Smooth muscle cell (in vitro differentiated cells): ENCODE measurements at regions not wholly inside any gene's neighbourhood (a gene's known extent, or its start where the extent isn't known, plus 50 kb on each side); places are given as distances from the start of the nearest gene placed in this dataset.

Experiments
- DNase-seq: peaks from one replicate; lab custom pipeline; 2025; ENCODE audit not compliant: unreplicated experiment; lab: John Stamatoyannopoulos, UW
- H2AFZ ChIP-seq: fragments of 200-600 bp; sonication (generic); 2 replicates; pipeline ENCODE4 v1.6.0; 2016; ENCODE audit warnings: antibody characterized with exemption, low read depth, mild to moderate bottlenecking
- H3F3A ChIP-seq: fragments of 200-600 bp; sonication (generic); 2 replicates; pipeline ENCODE4 v1.6.0; 2017; ENCODE audit warnings: antibody characterized with exemption, low read depth
- H3K27ac ChIP-seq: fragments of 200-600 bp; sonication (generic); 2 replicates; pipeline ENCODE4 v1.5.1; 2016; ENCODE audit warnings: low read depth, mild to moderate bottlenecking
- H3K27me3 ChIP-seq: fragments of 200-600 bp; sonication (generic); 2 replicates; pipeline ENCODE4 v1.6.1; 2016; ENCODE audit warnings: low read depth, mild to moderate bottlenecking
- H3K36me3 ChIP-seq: fragments of 200-600 bp; sonication (generic); 2 replicates; pipeline ENCODE4 v1.5.1; 2016; ENCODE audit warnings: low read depth
- H3K4me1 ChIP-seq: fragments of 200-600 bp; sonication (generic); 2 replicates; pipeline ENCODE4 v1.5.1; 2016; ENCODE audit warnings: low read depth
- H3K4me2 ChIP-seq: fragments of 200-600 bp; sonication (generic); 2 replicates; pipeline ENCODE4 v1.6.0; 2016; ENCODE audit warnings: mild to moderate bottlenecking
- H3K4me3 ChIP-seq: fragments of 200-600 bp; sonication (generic); 2 replicates; pipeline ENCODE4 v1.5.1; 2016; ENCODE audit warnings: mild to moderate bottlenecking
- H3K79me2 ChIP-seq: fragments of 200-600 bp; sonication (generic); 2 replicates; pipeline ENCODE4 v1.6.0; 2016; ENCODE audit warnings: low read depth, mild to moderate bottlenecking
- H3K9ac ChIP-seq: fragments of 200-600 bp; sonication (generic); 2 replicates; pipeline ENCODE4 v1.6.0; 2016; ENCODE audit warnings: low read depth
- H3K9me3 ChIP-seq: fragments of 200-600 bp; sonication (generic); replicated peaks from 2 replicates; pipeline ENCODE4 v1.5.1; 2016; ENCODE audit warnings: low read depth
- H4K20me1 ChIP-seq: fragments of 200-600 bp; sonication (generic); 2 replicates; pipeline ENCODE4 v1.6.0; 2016; ENCODE audit warnings: low read depth
- CTCF ChIP-seq: fragments of 200-600 bp; sonication (generic); IDR thresholded peaks from 2 replicates; pipeline ENCODE4 v1.5.1; 2017; ENCODE audit warnings: borderline replicate concordance, mild to moderate bottlenecking, antibody characterized with exemption; ENCODE audit not compliant: insufficient read depth, poor library complexity, severe bottlenecking
- WGBS: methylation state at CpG from one replicate; pipeline ENCODE4 v1.1.7; 2016; ENCODE audit warnings: low lambda C conversion rate; 5-methylcytosine and 5-hydroxymethylcytosine counted together

DNA sequence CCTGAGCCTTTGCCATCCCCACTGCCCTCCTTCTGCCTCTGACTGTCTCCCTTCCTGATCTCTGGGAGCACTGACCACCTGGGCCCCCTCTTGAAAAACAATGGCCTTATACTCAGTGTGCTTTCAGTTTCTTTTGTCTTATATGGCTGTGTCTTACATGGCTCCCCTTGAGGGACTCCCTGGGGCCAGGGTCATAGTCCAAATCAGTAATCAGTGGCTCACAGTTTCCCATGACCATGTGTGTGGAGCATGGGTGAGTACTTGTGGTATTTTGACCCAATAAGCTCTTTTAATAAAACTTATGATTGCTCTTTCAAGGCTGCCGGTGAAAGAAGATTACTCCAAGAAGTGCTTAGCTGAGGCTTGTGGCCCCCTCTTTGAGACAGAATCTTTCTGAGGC, 62.4 kb upstream of the PCBD1 start:
- Histone ChIP-seq H3K27me3 (peaks cover 36% of the 10 kb centered on the region), H3K9me3 (no peaks in the 10 kb centered on the region), H3K4me3 (no peak overlapping the region), H3F3A (no peaks in the 10 kb centered on the region), H2AFZ (no peak overlapping the region), H4K20me1 (no peaks in the 10 kb centered on the region), H3K4me2 (no peak overlapping the region), H3K9ac (no peak overlapping the region), H3K4me1 (no peaks in the 10 kb centered on the region), H3K27ac (no peak overlapping the region), H3K79me2 (no peaks in the 10 kb centered on the region), H3K36me3 (no peaks in the 10 kb centered on the region)
- 94% methylated on average over 1 of the region's 1 CpG for WGBS
- DNase-seq, result no peak
- TF ChIP-seq CTCF, result no peak

GRCh38 chr10:70952401-70952800, 64.0 kb upstream of the PCBD1 start:
- no peak overlapping the region for H3K4me3 ChIP-seq
- H2AFZ ChIP-seq, result no peak overlapping the region
- no peak for TF ChIP-seq CTCF
- H3K9me3 ChIP-seq, result no peaks in the 10 kb centered on the region
- no peak overlapping the region for H3K9ac ChIP-seq
- peaks cover 42% of the 10 kb centered on the region for H3K27me3 ChIP-seq
- H3K36me3 ChIP-seq, result no peaks in the 10 kb centered on the region
- 83% methylated on average over 4 of the region's 4 CpGs for WGBS
- no peaks in the 10 kb centered on the region for H4K20me1 ChIP-seq
- no peaks in the 10 kb centered on the region for H3K79me2 ChIP-seq
- H3F3A ChIP-seq, result no peaks in the 10 kb centered on the region
- H3K27ac ChIP-seq, result no peak overlapping the region
- H3K4me2 ChIP-seq, result no peak overlapping the region
- no peak for DNase-seq
- no peaks in the 10 kb centered on the region for H3K4me1 ChIP-seq

DNA sequence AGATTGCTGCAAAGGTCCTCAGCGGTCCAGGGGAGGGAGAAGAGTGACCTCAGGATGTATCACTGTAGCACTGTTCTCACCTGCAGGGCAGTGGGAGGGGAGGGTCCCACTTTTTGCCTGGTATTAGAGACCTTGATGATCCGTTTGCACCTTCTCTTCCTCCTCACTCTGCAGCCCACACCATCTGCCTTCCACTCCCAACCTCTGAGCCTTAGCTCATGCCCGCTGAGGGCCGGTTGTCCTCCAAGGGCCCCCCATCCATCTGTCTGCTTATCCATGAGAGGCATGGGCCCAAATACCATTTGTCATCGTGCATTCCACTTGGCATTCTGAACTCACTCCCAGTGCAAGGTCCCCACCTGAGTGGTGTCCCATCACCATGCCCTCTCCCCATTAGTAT, 64.6 kb upstream of the PCBD1 start:
- no peak for DNase-seq
- Histone ChIP-seq H3K27ac (no peak overlapping the region), H3K36me3 (no peaks in the 10 kb centered on the region), H3K4me2 (no peak overlapping the region), H3K79me2 (no peaks in the 10 kb centered on the region), H3K27me3 (peaks cover 41% of the 10 kb centered on the region), H4K20me1 (no peaks in the 10 kb centered on the region), H3K4me1 (no peaks in the 10 kb centered on the region), H3K9ac (no peak overlapping the region), H3F3A (no peaks in the 10 kb centered on the region), H3K9me3 (no peaks in the 10 kb centered on the region), H2AFZ (no peak overlapping the region), H3K4me3 (no peak overlapping the region)
- WGBS, result 89% methylated on average over 5 of the region's 5 CpGs
- no peak for TF ChIP-seq CTCF

DNA sequence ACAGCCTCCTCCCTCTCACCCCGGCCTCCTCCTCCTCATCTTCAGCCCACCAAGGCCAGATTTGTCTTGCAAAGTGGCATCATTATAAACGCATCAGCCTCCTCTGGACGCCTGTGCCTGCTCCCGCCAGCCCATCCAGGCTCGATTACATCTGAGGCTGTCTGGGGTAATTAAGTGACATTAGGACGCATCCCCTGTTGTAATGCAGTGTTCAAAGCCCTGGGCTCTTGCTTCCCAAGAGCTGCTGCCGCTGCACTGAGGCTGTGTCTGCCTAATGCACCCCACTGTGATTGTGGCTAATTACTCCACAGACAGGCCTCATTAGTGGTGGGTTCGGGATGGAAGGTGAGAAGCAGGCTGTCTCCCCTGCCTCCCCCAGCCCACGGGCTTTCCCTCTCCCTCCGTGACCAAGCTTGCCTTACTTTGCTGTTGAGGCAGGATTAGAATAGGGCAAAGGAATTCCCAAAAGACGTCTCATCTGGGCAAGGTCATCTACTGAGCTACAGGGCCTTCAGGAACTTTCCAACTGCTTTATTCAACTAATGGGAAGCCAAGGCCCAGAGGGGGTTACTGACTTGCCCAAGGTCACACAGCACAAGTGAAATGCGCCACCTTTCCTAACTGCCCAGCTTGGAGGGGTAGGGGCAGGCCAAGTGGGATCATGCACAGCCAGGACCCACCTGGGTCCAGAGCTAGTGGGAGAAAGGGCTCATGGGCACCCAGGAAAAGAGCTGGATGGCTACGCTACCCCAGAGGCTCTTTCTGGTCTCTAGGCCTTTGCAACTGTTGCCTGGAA, 66.2 kb upstream of the PCBD1 start:
- H3K9ac ChIP-seq, result no peak overlapping the region
- no peak for TF ChIP-seq CTCF
- no peak for DNase-seq
- H3K79me2 ChIP-seq, result no peaks in the 10 kb centered on the region
- H3K27ac ChIP-seq, result no peak overlapping the region
- no peaks in the 10 kb centered on the region for H4K20me1 ChIP-seq
- H3F3A ChIP-seq, result no peaks in the 10 kb centered on the region
- H3K4me1 ChIP-seq, result no peaks in the 10 kb centered on the region
- no peak overlapping the region for H2AFZ ChIP-seq
- no peak overlapping the region for H3K4me2 ChIP-seq
- 72% methylated on average over 13 of the region's 13 CpGs for WGBS
- peaks cover 38% of the 10 kb centered on the region for H3K27me3 ChIP-seq
- H3K4me3 ChIP-seq, result no peak overlapping the region
- no peaks in the 10 kb centered on the region for H3K9me3 ChIP-seq
- no peaks in the 10 kb centered on the region for H3K36me3 ChIP-seq
